ENCODE measurements at regions not wholly inside any gene's neighbourhood (a gene's known extent, or its start where the extent isn't known, plus 50 kb on each side); places are given as distances from the start of the nearest gene placed in this dataset.

GRCh38 chr3:177473903-177474302, 276.6 kb upstream of the TBL1XR1 start:
- Mint-ChIP-seq H3K4me3 (no peak overlapping the region), H3K27ac (no peak overlapping the region), H3K27me3 (no peaks in the 10 kb centered on the region), H3K4me1 (no peaks in the 10 kb centered on the region), H3K36me3 (peaks cover 3% of the 10 kb centered on the region), H3K9me3 (no peaks in the 10 kb centered on the region)

GRCh38 chr3:177474652-177475355, 277.5 kb upstream of the TBL1XR1 start:
- H3K36me3 Mint-ChIP-seq = peaks cover 3% of the 10 kb centered on the region
- H3K27me3 Mint-ChIP-seq = no peaks in the 10 kb centered on the region
- no peaks in the 10 kb centered on the region for H3K9me3 Mint-ChIP-seq
- no peaks in the 10 kb centered on the region for H3K4me1 Mint-ChIP-seq
- no peak overlapping the region for H3K27ac Mint-ChIP-seq
- no peak overlapping the region for H3K4me3 Mint-ChIP-seq

- Mint-ChIP-seq H3K36me3 (peaks cover 3% of the 10 kb centered on the region), H3K4me1 (no peaks in the 10 kb centered on the region), H3K27me3 (no peaks in the 10 kb centered on the region), H3K4me3 (no peak overlapping the region), H3K9me3 (no peaks in the 10 kb centered on the region), H3K27ac (no peak overlapping the region)
These were observed 278.0 kb upstream of the TBL1XR1 start for GRCh38 chr3:177475356-177475665.

- no peak overlapping the region for H3K27ac Mint-ChIP-seq
- H3K27me3 Mint-ChIP-seq = no peaks in the 10 kb centered on the region
- H3K4me1 Mint-ChIP-seq = peaks cover 0 to 3% (median 0%) of the 10 kb centered on the region in 3 donors
- no peaks in the 10 kb centered on the region for H3K9me3 Mint-ChIP-seq
- peaks cover 3% of the 10 kb centered on the region for H3K36me3 Mint-ChIP-seq
- H3K4me3 Mint-ChIP-seq = no peak overlapping the region
These were observed 279.2 kb upstream of the TBL1XR1 start for GRCh38 chr3:177476495-177476894.

GRCh38 chr3:177476921-177477435, 279.7 kb upstream of the TBL1XR1 start:
- H3K27ac Mint-ChIP-seq = no peak overlapping the region
- no peaks in the 10 kb centered on the region for H3K27me3 Mint-ChIP-seq
- H3K4me1 Mint-ChIP-seq = peaks cover 0 to 3% (median 0%) of the 10 kb centered on the region in 3 donors
- no peak overlapping the region for H3K4me3 Mint-ChIP-seq
- no peaks in the 10 kb centered on the region for H3K36me3 Mint-ChIP-seq
- H3K9me3 Mint-ChIP-seq = no peaks in the 10 kb centered on the region

- H3K27ac Mint-ChIP-seq = no peak overlapping the region
- H3K36me3 Mint-ChIP-seq = no peaks in the 10 kb centered on the region
- H3K4me1 Mint-ChIP-seq = peaks cover 0 to 3% (median 0%) of the 10 kb centered on the region in 3 donors
- no peak overlapping the region for H3K4me3 Mint-ChIP-seq
- no peaks in the 10 kb centered on the region for H3K9me3 Mint-ChIP-seq
- H3K27me3 Mint-ChIP-seq = no peaks in the 10 kb centered on the region
These were observed 281.0 kb upstream of the TBL1XR1 start for GRCh38 chr3:177478170-177478867.

GRCh38 chr3:177479630-177480029, 282.3 kb upstream of the TBL1XR1 start:
- Mint-ChIP-seq H3K4me1 (peaks cover 0 to 3% (median 0%) of the 10 kb centered on the region in 3 donors), H3K36me3 (no peaks in the 10 kb centered on the region), H3K9me3 (no peaks in the 10 kb centered on the region), H3K27me3 (no peaks in the 10 kb centered on the region), H3K4me3 (no peak overlapping the region), H3K27ac (no peak overlapping the region)

- H3K4me3 Mint-ChIP-seq = no peak overlapping the region
- peaks cover 0 to 3% (median 0%) of the 10 kb centered on the region in 3 donors for H3K4me1 Mint-ChIP-seq
- H3K27ac Mint-ChIP-seq = no peak overlapping the region
- H3K27me3 Mint-ChIP-seq = no peaks in the 10 kb centered on the region
- H3K36me3 Mint-ChIP-seq = no peaks in the 10 kb centered on the region
- peaks cover 0 to 4% (median 0%) of the 10 kb centered on the region in 3 donors for H3K9me3 Mint-ChIP-seq
These were observed 284.0 kb upstream of the TBL1XR1 start for GRCh38 chr3:177481329-177481728.

GRCh38 chr3:177482048-177482691, 284.9 kb upstream of the TBL1XR1 start:
- no peaks in the 10 kb centered on the region for H3K27me3 Mint-ChIP-seq
- H3K9me3 Mint-ChIP-seq = peaks cover 0 to 4% (median 0%) of the 10 kb centered on the region in 3 donors
- H3K4me3 Mint-ChIP-seq = no peak overlapping the region
- H3K27ac Mint-ChIP-seq = no peak overlapping the region
- H3K4me1 Mint-ChIP-seq = peaks cover 0 to 3% (median 0%) of the 10 kb centered on the region in 3 donors
- no peaks in the 10 kb centered on the region for H3K36me3 Mint-ChIP-seq

- Mint-ChIP-seq H3K9me3 (peaks cover 0 to 4% (median 0%) of the 10 kb centered on the region in 3 donors), H3K4me1 (peaks cover 0 to 3% (median 0%) of the 10 kb centered on the region in 3 donors), H3K27ac (no peak overlapping the region), H3K36me3 (no peaks in the 10 kb centered on the region), H3K4me3 (no peak overlapping the region), H3K27me3 (no peaks in the 10 kb centered on the region)
These were observed 286.1 kb upstream of the TBL1XR1 start for GRCh38 chr3:177483182-177483967.

GRCh38 chr3:177484206-177484605, 286.9 kb upstream of the TBL1XR1 start:
- no peaks in the 10 kb centered on the region for H3K36me3 Mint-ChIP-seq
- no peak overlapping the region for H3K27ac Mint-ChIP-seq
- no peak overlapping the region for H3K4me3 Mint-ChIP-seq
- H3K9me3 Mint-ChIP-seq = peaks cover 0 to 4% (median 0%) of the 10 kb centered on the region in 3 donors
- peaks cover 0 to 3% (median 0%) of the 10 kb centered on the region in 3 donors for H3K4me1 Mint-ChIP-seq
- no peaks in the 10 kb centered on the region for H3K27me3 Mint-ChIP-seq

- Mint-ChIP-seq H3K4me3 (no peak overlapping the region), H3K4me1 (peaks cover 0 to 3% (median 0%) of the 10 kb centered on the region in 3 donors), H3K36me3 (no peaks in the 10 kb centered on the region), H3K27me3 (no peaks in the 10 kb centered on the region), H3K9me3 (peaks cover 0 to 4% (median 0%) of the 10 kb centered on the region in 3 donors), H3K27ac (no peak overlapping the region)
These were observed 287.6 kb upstream of the TBL1XR1 start for GRCh38 chr3:177484926-177485325.

- Mint-ChIP-seq H3K4me3 (no peak overlapping the region), H3K27ac (no peak overlapping the region), H3K9me3 (peaks cover 0 to 4% (median 0%) of the 10 kb centered on the region in 3 donors), H3K36me3 (no peaks in the 10 kb centered on the region), H3K27me3 (no peaks in the 10 kb centered on the region), H3K4me1 (no peaks in the 10 kb centered on the region)
These were observed 290.4 kb upstream of the TBL1XR1 start for GRCh38 chr3:177487635-177488186.

GRCh38 chr3:177488740-177489139, 291.5 kb upstream of the TBL1XR1 start:
- H3K36me3 Mint-ChIP-seq = no peaks in the 10 kb centered on the region

More at GRCh38 chr3:177488740-177489139, 291.5 kb upstream of the TBL1XR1 start:
- no peak overlapping the region for H3K4me3 Mint-ChIP-seq
- H3K27me3 Mint-ChIP-seq = no peaks in the 10 kb centered on the region
- peaks cover 0 to 4% (median 0%) of the 10 kb centered on the region in 3 donors for H3K9me3 Mint-ChIP-seq
- H3K4me1 Mint-ChIP-seq = no peaks in the 10 kb centered on the region
- no peak overlapping the region for H3K27ac Mint-ChIP-seq

Measured in IgD-negative memory B cell (primary cell).